Astrocyte of the cerebellum (primary cell): ENCODE measurements at regions not wholly inside any gene's neighbourhood (a gene's known extent, or its start where the extent isn't known, plus 50 kb on each side); places are given as distances from the start of the nearest gene placed in this dataset.
A peak's percentile ranks its signal among the peaks of the same experiment; 100 is the strongest.

Experiments
- DNase-seq: peaks from one replicate; pipeline ENCODE4 v3.0.0-alpha.2; 2011; ENCODE audit warnings: low read depth
- H3K4me3 ChIP-seq: 2 replicates; pipeline ENCODE4 v1.5.1; 2011; ENCODE audit warnings: mild to moderate bottlenecking, low read depth, low read length, moderate library complexity
- in situ Hi-C: cut with HindIII; loops from 2 replicates; pipeline ENCODE4 v1.10.0; 2017; ENCODE audit warnings: low sequenced_read_pairs
- TF ChIP-seq, protein P1 (sequence below): IDR thresholded peaks from 2 replicates; pipeline ENCODE4 v1.5.1; 2012; ENCODE audit warnings: low read length, low read depth, moderate library complexity, mild to moderate bottlenecking; ENCODE audit errors: missing control alignments

GRCh38 chr1:96538883-96539282 lies 182.7 kb upstream of the PTBP2 start:
- H3K4me3 ChIP-seq = no peak overlapping the region
- DNase-seq = peak; percentile 93
- in situ Hi-C loops = no loop called here
- TF ChIP-seq, protein P1, sequence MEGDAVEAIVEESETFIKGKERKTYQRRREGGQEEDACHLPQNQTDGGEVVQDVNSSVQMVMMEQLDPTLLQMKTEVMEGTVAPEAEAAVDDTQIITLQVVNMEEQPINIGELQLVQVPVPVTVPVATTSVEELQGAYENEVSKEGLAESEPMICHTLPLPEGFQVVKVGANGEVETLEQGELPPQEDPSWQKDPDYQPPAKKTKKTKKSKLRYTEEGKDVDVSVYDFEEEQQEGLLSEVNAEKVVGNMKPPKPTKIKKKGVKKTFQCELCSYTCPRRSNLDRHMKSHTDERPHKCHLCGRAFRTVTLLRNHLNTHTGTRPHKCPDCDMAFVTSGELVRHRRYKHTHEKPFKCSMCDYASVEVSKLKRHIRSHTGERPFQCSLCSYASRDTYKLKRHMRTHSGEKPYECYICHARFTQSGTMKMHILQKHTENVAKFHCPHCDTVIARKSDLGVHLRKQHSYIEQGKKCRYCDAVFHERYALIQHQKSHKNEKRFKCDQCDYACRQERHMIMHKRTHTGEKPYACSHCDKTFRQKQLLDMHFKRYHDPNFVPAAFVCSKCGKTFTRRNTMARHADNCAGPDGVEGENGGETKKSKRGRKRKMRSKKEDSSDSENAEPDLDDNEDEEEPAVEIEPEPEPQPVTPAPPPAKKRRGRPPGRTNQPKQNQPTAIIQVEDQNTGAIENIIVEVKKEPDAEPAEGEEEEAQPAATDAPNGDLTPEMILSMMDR = no peak

- in situ Hi-C loops = no loop called here
- TF ChIP-seq, protein P1 = no peak
- H3K4me3 ChIP-seq = no peak overlapping the region
- DNase-seq = no peak
These were observed 180.1 kb upstream of the PTBP2 start for GRCh38 chr1:96541491-96541890.

DNA sequence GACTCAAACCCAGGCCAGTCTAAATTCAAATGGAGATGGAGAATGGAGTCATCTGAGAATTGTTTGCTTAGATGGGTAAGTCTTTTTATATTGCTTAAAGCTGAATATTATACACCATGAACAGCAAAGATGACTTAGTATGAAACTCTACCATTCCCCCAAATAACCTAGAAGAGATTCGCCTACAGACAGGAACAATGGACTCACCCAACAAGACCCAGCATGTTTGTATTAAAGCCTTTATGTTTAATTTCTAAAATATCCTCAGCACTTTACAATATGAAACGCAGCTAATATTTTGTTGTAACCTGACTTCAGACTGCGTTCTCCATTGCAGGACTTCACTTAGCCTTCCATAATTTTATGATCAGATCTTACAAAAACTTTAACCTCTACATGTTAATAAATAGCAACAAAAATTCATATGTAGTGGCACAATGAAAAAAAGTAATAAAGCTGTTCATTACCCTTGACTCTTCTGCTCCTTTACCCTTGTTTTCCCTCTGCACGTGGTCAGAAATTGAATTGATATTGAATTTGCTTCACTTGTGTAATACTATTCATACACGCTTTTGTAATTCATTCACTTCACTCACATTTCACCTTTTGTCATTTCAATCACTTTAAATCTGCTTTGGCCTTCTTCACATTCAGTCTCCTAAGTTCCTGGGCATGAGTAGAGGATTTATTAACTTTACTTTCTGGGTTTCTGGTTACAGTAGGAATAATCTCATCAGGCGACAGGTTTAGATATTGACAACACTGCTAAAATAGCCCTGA lies 177.3 kb upstream of the PTBP2 start:
- in situ Hi-C loops = no loop called here
- H3K4me3 ChIP-seq = no peak overlapping the region
- TF ChIP-seq, protein P1 = no peak
- DNase-seq = no peak

- no peak overlapping the region for H3K4me3 ChIP-seq
- in situ Hi-C loops = no loop called here
- TF ChIP-seq, protein P1 = no peak
- DNase-seq = no peak
These were observed 176.8 kb upstream of the PTBP2 start for GRCh38 chr1:96544831-96545221.

- in situ Hi-C loops = no loop called here
- DNase-seq = no peak
These were observed 175.5 kb upstream of the PTBP2 start for GRCh38 chr1:96545935-96546656.

GRCh38 chr1:96550061-96550460 lies 171.5 kb upstream of the PTBP2 start:
- in situ Hi-C loops = no loop called here
- no peak for DNase-seq
- TF ChIP-seq, protein P1 = no peak
- H3K4me3 ChIP-seq = no peak overlapping the region

More at GRCh38 chr1:96545935-96546656, 175.5 kb upstream of the PTBP2 start:
- H3K4me3 ChIP-seq = no peak overlapping the region
- TF ChIP-seq, protein P1 = no peak
